ENCODE measurements at regions not wholly inside any gene's neighbourhood (a gene's known extent, or its start where the extent isn't known, plus 50 kb on each side); places are given as distances from the start of the nearest gene placed in this dataset.

DNA sequence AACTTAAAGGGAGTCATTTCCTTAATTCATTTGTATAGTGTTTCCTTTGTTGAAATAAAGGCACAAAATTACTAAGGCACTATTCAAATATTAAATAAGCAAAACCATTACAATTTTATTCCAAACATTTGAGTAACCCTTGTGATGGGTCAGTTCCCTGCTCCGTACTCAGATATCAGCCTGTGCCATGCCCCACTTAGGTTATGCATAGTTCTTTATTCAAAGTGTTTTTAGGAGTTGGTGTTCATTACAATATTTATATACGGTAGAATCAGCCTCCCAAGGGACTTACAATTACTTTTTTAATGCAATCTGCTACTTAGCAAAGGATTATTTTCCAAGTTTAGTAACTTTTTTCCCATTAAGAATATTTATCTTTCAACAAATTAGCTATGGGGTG, 119.3 kb upstream of the SEMA3D start:
- TF ChIP-seq, protein P1, sequence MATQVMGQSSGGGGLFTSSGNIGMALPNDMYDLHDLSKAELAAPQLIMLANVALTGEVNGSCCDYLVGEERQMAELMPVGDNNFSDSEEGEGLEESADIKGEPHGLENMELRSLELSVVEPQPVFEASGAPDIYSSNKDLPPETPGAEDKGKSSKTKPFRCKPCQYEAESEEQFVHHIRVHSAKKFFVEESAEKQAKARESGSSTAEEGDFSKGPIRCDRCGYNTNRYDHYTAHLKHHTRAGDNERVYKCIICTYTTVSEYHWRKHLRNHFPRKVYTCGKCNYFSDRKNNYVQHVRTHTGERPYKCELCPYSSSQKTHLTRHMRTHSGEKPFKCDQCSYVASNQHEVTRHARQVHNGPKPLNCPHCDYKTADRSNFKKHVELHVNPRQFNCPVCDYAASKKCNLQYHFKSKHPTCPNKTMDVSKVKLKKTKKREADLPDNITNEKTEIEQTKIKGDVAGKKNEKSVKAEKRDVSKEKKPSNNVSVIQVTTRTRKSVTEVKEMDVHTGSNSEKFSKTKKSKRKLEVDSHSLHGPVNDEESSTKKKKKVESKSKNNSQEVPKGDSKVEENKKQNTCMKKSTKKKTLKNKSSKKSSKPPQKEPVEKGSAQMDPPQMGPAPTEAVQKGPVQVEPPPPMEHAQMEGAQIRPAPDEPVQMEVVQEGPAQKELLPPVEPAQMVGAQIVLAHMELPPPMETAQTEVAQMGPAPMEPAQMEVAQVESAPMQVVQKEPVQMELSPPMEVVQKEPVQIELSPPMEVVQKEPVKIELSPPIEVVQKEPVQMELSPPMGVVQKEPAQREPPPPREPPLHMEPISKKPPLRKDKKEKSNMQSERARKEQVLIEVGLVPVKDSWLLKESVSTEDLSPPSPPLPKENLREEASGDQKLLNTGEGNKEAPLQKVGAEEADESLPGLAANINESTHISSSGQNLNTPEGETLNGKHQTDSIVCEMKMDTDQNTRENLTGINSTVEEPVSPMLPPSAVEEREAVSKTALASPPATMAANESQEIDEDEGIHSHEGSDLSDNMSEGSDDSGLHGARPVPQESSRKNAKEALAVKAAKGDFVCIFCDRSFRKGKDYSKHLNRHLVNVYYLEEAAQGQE (IDR thresholded peaks at IDR 0.05; ENCODE audit: insufficient replicate concordance, low read depth), result no peak
- TF ChIP-seq POLR2AphosphoS5 (IDR thresholded peaks at IDR 0.05; ENCODE audit: low read depth) (no peak), GABPA (IDR thresholded peaks at IDR 0.05; ENCODE audit: low read depth) (no peak), SPI1 (IDR thresholded peaks at IDR 0.05; ENCODE audit: borderline replicate concordance, low read depth) (no peak)
- TF ChIP-seq, protein P2, sequence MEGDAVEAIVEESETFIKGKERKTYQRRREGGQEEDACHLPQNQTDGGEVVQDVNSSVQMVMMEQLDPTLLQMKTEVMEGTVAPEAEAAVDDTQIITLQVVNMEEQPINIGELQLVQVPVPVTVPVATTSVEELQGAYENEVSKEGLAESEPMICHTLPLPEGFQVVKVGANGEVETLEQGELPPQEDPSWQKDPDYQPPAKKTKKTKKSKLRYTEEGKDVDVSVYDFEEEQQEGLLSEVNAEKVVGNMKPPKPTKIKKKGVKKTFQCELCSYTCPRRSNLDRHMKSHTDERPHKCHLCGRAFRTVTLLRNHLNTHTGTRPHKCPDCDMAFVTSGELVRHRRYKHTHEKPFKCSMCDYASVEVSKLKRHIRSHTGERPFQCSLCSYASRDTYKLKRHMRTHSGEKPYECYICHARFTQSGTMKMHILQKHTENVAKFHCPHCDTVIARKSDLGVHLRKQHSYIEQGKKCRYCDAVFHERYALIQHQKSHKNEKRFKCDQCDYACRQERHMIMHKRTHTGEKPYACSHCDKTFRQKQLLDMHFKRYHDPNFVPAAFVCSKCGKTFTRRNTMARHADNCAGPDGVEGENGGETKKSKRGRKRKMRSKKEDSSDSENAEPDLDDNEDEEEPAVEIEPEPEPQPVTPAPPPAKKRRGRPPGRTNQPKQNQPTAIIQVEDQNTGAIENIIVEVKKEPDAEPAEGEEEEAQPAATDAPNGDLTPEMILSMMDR (IDR thresholded peaks at IDR 0.05; ENCODE audit: insufficient read depth, low read length), result no peak
- Histone ChIP-seq H3K27me3 (ENCODE audit: insufficient read depth, poor library complexity, severe bottlenecking) (no peaks in the 10 kb centered on the region), H3K27ac (replicated peaks) (no peak overlapping the region), H3K4me3 (replicated peaks; ENCODE audit: insufficient read depth, low read length) (no peak overlapping the region)
- no peak for DNase-seq (ENCODE audit: low read depth in 1 of 2, low spot score in 1 of 2)

DNA sequence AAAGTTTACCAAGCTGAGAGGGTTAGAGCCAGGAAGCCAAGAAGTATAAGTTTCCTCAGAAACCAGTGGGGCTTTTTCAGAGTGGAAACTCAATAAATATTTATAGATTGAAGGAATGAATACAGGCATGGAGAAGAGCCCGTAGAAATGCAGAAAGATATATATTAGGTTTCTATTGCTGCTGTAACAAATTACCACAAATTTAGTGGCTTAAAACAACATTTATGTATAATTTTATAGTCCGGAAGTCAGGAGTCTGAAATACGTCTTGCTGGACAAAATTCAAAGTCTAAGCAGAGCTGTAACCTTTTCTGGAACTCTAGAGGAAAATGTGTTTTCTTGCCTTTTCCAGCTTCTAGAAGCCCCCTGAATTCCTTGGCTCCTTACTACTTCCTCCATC, 107.3 kb upstream of the SEMA3D start:
- Histone ChIP-seq H3K4me3 (replicated peaks; ENCODE audit: insufficient read depth, low read length) (no peak overlapping the region), H3K27me3 (ENCODE audit: insufficient read depth, poor library complexity, severe bottlenecking) (no peaks in the 10 kb centered on the region), H3K27ac (replicated peaks) (no peak overlapping the region)
- no peak for TF ChIP-seq GABPA (IDR thresholded peaks at IDR 0.05; ENCODE audit: low read depth)
- no peak for TF ChIP-seq POLR2AphosphoS5 (IDR thresholded peaks at IDR 0.05; ENCODE audit: low read depth)
- TF ChIP-seq, protein P1 (IDR thresholded peaks at IDR 0.05; ENCODE audit: insufficient replicate concordance, low read depth), result no peak
- no peak for TF ChIP-seq SPI1 (IDR thresholded peaks at IDR 0.05; ENCODE audit: borderline replicate concordance, low read depth)
- no peak for DNase-seq (ENCODE audit: low read depth in 1 of 2, low spot score in 1 of 2)

DNA sequence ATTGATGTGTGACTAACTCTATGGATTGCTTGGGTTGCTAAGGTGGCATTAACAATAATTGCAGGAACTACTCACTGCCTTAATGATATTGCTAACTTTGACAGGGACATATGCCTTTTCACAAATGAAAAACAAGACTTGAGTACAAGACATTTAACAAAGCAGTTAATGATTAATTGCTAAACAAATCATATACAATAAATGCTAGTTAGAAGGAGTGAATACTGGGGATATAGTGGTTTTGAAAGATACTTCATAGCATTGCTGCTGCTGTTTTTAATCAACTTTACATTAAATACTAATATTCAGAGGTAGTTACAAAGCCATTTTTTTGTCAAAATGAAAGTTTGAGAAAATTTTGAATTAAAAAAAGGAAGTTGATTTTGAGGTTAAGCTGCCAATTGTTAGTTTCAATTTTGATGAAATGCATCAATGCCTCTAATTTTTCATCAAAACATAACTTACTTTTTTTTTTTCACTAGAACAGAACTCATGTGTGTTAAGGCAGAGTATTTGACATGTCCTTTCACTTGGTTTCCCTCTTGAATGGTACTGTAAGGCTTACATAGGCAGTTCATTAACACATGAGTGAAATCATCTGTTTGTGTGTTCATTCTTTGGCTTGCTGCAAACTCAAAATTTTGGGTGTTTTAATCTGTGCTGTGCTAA, 106.2 kb upstream of the SEMA3D start:
- Histone ChIP-seq H3K4me3 (replicated peaks; ENCODE audit: insufficient read depth, low read length) (no peak overlapping the region), H3K27me3 (ENCODE audit: insufficient read depth, poor library complexity, severe bottlenecking) (no peaks in the 10 kb centered on the region), H3K27ac (replicated peaks) (no peak overlapping the region)
- TF ChIP-seq SPI1 (IDR thresholded peaks at IDR 0.05; ENCODE audit: borderline replicate concordance, low read depth), result no peak
- TF ChIP-seq, protein P1 (IDR thresholded peaks at IDR 0.05; ENCODE audit: insufficient replicate concordance, low read depth), result no peak
- DNase-seq (ENCODE audit: low read depth in 1 of 2, low spot score in 1 of 2), result no peak

DNA sequence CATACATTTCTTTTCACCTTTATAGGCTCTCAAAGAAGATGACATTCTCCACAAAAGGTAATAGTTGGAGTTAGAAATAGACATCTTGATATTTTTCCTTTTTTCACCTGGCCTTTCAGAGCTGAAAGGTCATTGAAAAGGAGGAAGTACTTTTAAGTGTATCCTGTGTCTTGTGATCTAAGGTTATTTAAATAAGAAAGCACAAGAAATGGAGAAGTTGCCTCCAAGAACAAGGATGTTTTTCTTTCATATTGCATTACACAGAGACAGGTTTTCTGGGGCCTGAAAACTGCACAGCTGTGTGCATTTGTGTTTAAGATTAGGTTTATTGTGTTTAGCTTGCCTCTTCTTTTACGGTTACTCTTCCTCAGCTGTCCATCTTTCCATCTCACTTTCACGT, 103.4 kb upstream of the SEMA3D start:
- no peak for DNase-seq (ENCODE audit: low read depth in 1 of 2, low spot score in 1 of 2)
- H3K27me3 ChIP-seq (ENCODE audit: insufficient read depth, poor library complexity, severe bottlenecking), result no peaks in the 10 kb centered on the region
- TF ChIP-seq, protein P1 (IDR thresholded peaks at IDR 0.05; ENCODE audit: insufficient replicate concordance, low read depth), result no peak
- TF ChIP-seq SPI1 (IDR thresholded peaks at IDR 0.05; ENCODE audit: borderline replicate concordance, low read depth), result no peak
- TF ChIP-seq, protein P2 (IDR thresholded peaks at IDR 0.05; ENCODE audit: insufficient read depth, low read length), result no peak
- no peak for TF ChIP-seq GABPA (IDR thresholded peaks at IDR 0.05; ENCODE audit: low read depth)
- TF ChIP-seq POLR2AphosphoS5 (IDR thresholded peaks at IDR 0.05; ENCODE audit: low read depth), result no peak

More for the DNA sequence above, 103.4 kb upstream of the SEMA3D start:
- Histone ChIP-seq H3K4me3 (replicated peaks; ENCODE audit: insufficient read depth, low read length) (no peak overlapping the region), H3K27ac (replicated peaks) (no peak overlapping the region)

All from HL-60 (cell line).